OCI-LY1 (cell line): ENCODE measurements at regions not wholly inside any gene's neighbourhood (a gene's known extent, or its start where the extent isn't known, plus 50 kb on each side); places are given as distances from the start of the nearest gene placed in this dataset.

Source experiments
- H2AFZ ChIP-seq: fragments of 200-600 bp; sonication (generic), shearing (Covaris generic); 2 replicates; pipeline ENCODE4 v1.6.0; 2014; ENCODE audit warnings: antibody characterized with exemption, mild to moderate bottlenecking, low read length
- H3F3A ChIP-seq: fragments of 200-600 bp; sonication (generic), shearing (Covaris generic); 2 replicates; pipeline ENCODE4 v1.6.0; 2014; ENCODE audit warnings: mild to moderate bottlenecking, antibody characterized with exemption, low read length, moderate library complexity; ENCODE audit not compliant: insufficient read depth
- H3K27ac ChIP-seq: fragments of 200-600 bp; sonication (generic); 2 replicates; pipeline ENCODE4 v1.5.1; 2014; ENCODE audit warnings: low read length, mixed run types, mild to moderate bottlenecking, low read depth; ENCODE audit not compliant: poor library complexity, severe bottlenecking
- H3K27me3 ChIP-seq: fragments of 200-600 bp; sonication (generic); 2 replicates; pipeline ENCODE4 v1.6.0; 2014; ENCODE audit warnings: antibody characterized with exemption, mild to moderate bottlenecking, low read length, moderate library complexity; ENCODE audit not compliant: insufficient read depth
- H3K36me3 ChIP-seq: fragments of 200-600 bp; sonication (generic); 2 replicates; pipeline ENCODE4 v1.6.1; 2014; ENCODE audit warnings: mild to moderate bottlenecking, antibody characterized with exemption, low read length, moderate library complexity, mixed read lengths; ENCODE audit not compliant: insufficient read depth
- H3K4me1 ChIP-seq: fragments of 200-600 bp; sonication (generic); 2 replicates; pipeline ENCODE4 v1.5.1; 2014; ENCODE audit warnings: mild to moderate bottlenecking, low read length, moderate library complexity; ENCODE audit not compliant: insufficient read depth, severe bottlenecking
- H3K4me2 ChIP-seq: fragments of 200-600 bp; sonication (generic), shearing (Covaris generic); 2 replicates; pipeline ENCODE4 v1.6.1; 2014; ENCODE audit warnings: low read length
- H3K4me3 ChIP-seq: fragments of 200-600 bp; sonication (generic); 2 replicates; pipeline ENCODE4 v1.5.1; 2014; ENCODE audit warnings: low read length, low read depth, mild to moderate bottlenecking, mixed read lengths; ENCODE audit not compliant: poor library complexity, severe bottlenecking
- H3K79me2 ChIP-seq: fragments of 200-600 bp; shearing (Covaris generic); 2 replicates; pipeline ENCODE4 v1.6.1; 2016; ENCODE audit warnings: mixed run types, low read length, mixed read lengths; ENCODE audit not compliant: insufficient read depth
- H3K9ac ChIP-seq: fragments of 200-600 bp; sonication (generic), shearing (Covaris generic); 2 replicates; pipeline ENCODE4 v1.6.1; 2014; ENCODE audit warnings: mild to moderate bottlenecking, low read length, mixed read lengths
- H3K9me2 ChIP-seq: fragments of 200-600 bp; sonication (generic), shearing (Covaris generic); 2 replicates; pipeline ENCODE4 v1.6.1; 2014; ENCODE audit warnings: low read depth, mild to moderate bottlenecking, low read length, mixed read lengths
- H3K9me3 ChIP-seq: fragments of 200-600 bp; shearing (Covaris generic); 2 replicates; pipeline ENCODE4 v1.6.1; 2014; ENCODE audit warnings: low read length, mixed read lengths
- H4K20me1 ChIP-seq: fragments of 200-600 bp; sonication (generic), shearing (Covaris generic); 2 replicates; pipeline ENCODE4 v1.6.0; 2016; ENCODE audit warnings: mild to moderate bottlenecking, low read length; ENCODE audit not compliant: insufficient read depth
- CTCF ChIP-seq: fragments of 200-600 bp; sonication (generic), shearing (Covaris generic); IDR thresholded peaks from 2 replicates; pipeline ENCODE4 v1.5.1; 2017; ENCODE audit warnings: mild to moderate bottlenecking, antibody characterized with exemption, low read length, moderate library complexity, mixed read lengths
- EZH2 ChIP-seq: fragments of 200-600 bp; sonication (generic), shearing (Covaris generic); IDR thresholded peaks from 2 replicates; pipeline ENCODE4 v1.8.0; 2017; ENCODE audit warnings: borderline replicate concordance, mixed run types, mild to moderate bottlenecking, antibody characterized with exemption, low read length, moderate library complexity, mixed read lengths

GRCh38 chr12:43111608-43112007 is 440.4 kb downstream of the ADAMTS20 start:
- Histone ChIP-seq H3K27ac (no peak overlapping the region), H3K36me3 (no peaks in the 10 kb centered on the region), H3K9me3 (no peaks in the 10 kb centered on the region), H3K79me2 (no peaks in the 10 kb centered on the region), H3K4me2 (no peak overlapping the region), H3K4me1 (no peaks in the 10 kb centered on the region), H4K20me1 (no peaks in the 10 kb centered on the region), H3K27me3 (no peaks in the 10 kb centered on the region), H3K9ac (no peak overlapping the region), H3K4me3 (no peak overlapping the region), H3K9me2 (no peaks in the 10 kb centered on the region; the same call in 1 of the 2 replicates), H3F3A (no peaks in the 10 kb centered on the region), H2AFZ (no peak overlapping the region)
- TF ChIP-seq EZH2 (no peak), CTCF (no peak)

- TF ChIP-seq EZH2, result no peak
- TF ChIP-seq CTCF, result no peak
- Histone ChIP-seq H2AFZ (no peak overlapping the region), H3F3A (no peaks in the 10 kb centered on the region), H3K36me3 (no peaks in the 10 kb centered on the region), H3K4me2 (no peak overlapping the region), H3K79me2 (no peaks in the 10 kb centered on the region), H3K4me3 (no peak overlapping the region), H3K4me1 (no peaks in the 10 kb centered on the region), H3K27ac (no peak overlapping the region), H3K9me2 (no peaks in the 10 kb centered on the region; the same call in 1 of the 2 replicates), H3K9me3 (no peaks in the 10 kb centered on the region), H3K9ac (no peak overlapping the region), H3K27me3 (no peaks in the 10 kb centered on the region), H4K20me1 (no peaks in the 10 kb centered on the region)
Measured at GRCh38 chr12:43109631-43110345, 442.2 kb downstream of the ADAMTS20 start.

- Histone ChIP-seq H3K9me3 (no peaks in the 10 kb centered on the region), H3K36me3 (no peaks in the 10 kb centered on the region), H3F3A (no peaks in the 10 kb centered on the region), H3K9me2 (no peaks in the 10 kb centered on the region; the same call in 1 of the 2 replicates), H3K27ac (no peak overlapping the region), H3K4me3 (no peak overlapping the region), H3K4me2 (no peak overlapping the region), H3K79me2 (no peaks in the 10 kb centered on the region), H3K9ac (no peak overlapping the region), H3K27me3 (no peaks in the 10 kb centered on the region), H3K4me1 (no peaks in the 10 kb centered on the region), H2AFZ (no peak overlapping the region), H4K20me1 (no peaks in the 10 kb centered on the region)
- no peak for TF ChIP-seq CTCF
- no peak for TF ChIP-seq EZH2
Measured at GRCh38 chr12:43108656-43109055, 443.3 kb downstream of the ADAMTS20 start.
